HG02642 (cell line): ENCODE measurements at regions not wholly inside any gene's neighbourhood (a gene's known extent, or its start where the extent isn't known, plus 50 kb on each side); places are given as distances from the start of the nearest gene placed in this dataset.
"Not testable (repeated sequence)": the region's sequence is repeated elsewhere in the genome, so short reads cannot be mapped to it uniquely, and the experiment has no call there.

Experiments
- ATAC-seq: cut with Tn5 transposase; IDR thresholded peaks from one replicate; pipeline ENCODE4 v1.9.1; 2021; ENCODE audit warnings: mild to moderate bottlenecking; ENCODE audit not compliant: unreplicated experiment, poor library complexity

DNA sequence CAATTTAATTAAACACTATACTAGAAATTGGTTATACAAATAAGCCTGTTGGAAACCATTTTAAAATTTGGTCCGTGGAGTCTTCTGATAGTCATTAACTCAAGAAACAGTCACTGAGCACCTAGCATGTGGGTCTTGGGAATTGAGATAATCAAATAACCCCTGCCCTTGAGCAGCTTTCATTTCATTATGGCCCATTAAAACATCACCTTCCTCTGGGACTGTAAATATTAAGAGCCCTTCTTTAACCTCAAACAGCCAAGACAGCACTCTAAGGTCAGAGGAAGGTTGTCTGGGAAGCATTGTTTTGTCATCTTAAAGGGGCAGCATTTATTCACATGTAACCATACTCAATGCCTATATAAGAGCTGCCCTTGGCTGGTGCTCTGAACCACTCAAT is 610.3 kb upstream of the USP24 start:
- ATAC-seq, result no peak

DNA sequence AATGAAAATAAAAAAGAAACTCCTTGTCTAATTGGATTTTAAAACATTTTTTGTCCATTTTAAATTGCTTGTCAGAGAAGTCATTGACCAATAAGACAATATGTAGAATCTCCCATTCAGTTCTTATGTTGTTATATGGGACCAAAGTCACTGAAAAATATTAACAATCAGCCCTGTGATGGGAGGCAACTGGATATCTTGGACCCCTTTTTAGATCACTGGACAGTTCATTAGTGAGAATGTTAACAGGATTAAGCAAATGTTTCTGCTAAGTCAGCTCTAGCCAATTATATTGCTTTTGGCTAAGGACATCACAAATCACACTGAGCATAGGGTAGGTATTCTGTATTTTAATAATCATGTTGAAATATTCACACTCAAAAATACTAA is 609.1 kb upstream of the USP24 start:
- no peak for ATAC-seq

DNA sequence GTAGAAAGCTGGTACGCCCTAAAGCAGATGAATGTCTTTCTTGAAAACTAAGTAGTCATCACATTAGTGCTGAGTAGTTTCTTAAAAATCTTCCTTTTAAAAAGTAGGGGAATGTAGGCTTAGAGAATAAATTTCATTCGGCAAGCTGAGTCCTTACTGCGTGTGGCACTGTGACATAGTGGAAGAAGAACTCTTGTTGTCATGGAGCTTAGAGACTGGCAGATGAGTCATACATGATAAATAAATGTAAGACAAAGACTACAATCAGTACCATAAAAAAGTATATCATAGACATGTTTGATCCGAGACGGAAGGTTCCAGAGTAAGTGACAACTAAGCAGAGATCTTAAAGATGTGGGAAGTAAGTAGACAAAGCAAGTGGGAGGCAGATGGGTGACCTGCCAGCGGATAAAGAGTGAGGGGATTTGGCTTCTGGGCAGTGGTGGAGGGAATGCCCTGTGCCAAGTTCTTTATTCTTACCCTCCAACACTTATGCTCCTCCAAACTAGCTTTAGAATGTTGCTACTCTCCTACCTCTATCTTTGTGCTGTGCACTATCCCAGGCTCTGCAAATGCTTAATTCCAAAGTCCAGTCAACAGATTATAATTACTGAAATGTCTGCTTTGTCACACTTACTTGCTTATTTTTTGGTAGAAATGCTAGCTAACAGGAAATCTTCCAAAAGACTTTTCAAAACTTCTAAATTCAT is 608.5 kb upstream of the USP24 start:
- no peak for ATAC-seq

DNA sequence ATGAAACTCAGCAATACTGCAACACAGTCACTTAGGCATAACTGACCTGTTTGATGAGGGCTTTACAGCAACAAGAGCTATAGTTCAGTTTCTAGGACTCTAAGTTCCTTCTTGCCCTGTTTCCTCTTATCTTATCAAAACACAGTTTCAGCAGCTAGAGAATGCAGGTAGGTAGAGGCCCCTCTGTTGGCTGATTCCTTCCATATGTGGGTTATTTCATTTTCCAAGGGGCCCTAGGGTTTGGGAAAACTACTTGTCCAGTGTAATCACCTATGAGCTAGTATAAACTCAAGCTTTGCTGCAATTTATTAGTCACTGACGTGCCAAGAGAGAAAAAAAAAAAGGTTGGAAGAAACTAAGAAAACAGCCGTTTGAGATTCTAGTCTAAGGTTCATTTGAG is 607.7 kb upstream of the USP24 start:
- ATAC-seq, result no peak

DNA sequence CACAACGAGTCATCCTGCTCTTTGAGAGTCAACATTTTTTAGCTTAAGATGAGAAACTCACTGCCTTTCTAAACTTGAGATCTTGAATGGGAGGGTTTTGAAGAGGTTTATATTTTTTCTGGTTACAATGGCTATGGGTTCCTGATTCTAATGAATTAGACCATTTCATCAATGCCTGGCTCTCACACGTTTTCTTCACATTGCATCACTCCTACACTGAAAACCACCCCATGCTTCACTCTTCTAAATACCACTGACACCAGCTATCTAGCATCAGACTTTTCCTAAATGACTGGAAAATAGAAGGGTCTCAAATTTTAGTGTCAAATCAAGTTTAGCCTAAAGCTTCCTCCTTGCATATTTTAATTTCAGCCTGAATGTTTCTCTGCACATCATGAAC is 606.1 kb upstream of the USP24 start:
- ATAC-seq, result no peak

DNA sequence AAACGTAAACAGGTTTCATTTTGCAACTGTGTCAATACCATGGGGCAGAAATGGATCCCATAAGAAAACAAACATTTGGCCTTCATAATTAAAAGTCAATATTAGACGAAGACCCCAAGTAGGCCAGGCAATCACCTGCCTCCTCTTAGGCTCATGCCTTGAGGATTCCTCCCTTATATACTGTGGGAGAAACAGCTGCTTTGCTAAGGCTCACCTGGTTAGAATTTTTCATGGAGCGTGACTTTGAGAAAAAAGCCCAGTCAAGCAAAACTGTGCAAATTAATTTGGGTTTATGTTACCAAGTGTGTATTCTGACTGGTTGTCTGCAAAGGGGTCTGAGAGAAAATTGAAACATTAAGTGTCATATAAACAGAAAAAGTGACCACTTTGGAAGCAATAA is 605.3 kb upstream of the USP24 start:
- no peak for ATAC-seq

GRCh38 chr1:55819011-55819410 is 603.8 kb upstream of the USP24 start:
- no peak for ATAC-seq

- no peak for ATAC-seq
Observed at GRCh38 chr1:55816456-55817426, 601.6 kb upstream of the USP24 start.

GRCh38 chr1:55815745-55816455 is 600.7 kb upstream of the USP24 start:
- no peak for ATAC-seq

DNA sequence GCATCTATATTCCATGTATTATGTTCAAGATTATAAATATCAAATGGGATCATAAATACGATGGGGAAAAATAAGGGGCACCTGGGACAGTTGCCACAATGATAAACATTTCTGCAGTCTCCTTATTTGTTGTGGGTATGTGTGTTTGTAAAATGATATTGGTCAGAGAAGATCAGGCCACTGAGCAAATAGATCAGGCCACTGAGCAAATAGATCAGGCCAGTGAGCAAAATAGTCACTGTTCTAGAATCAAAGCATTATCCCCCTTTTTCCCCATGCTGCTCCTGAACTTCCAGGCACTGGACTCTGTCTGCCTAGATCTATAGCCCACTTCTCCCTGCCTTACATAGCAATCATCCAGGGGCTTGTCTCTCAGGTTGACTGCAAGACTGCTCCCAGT is 599.8 kb upstream of the USP24 start:
- no peak for ATAC-seq

DNA sequence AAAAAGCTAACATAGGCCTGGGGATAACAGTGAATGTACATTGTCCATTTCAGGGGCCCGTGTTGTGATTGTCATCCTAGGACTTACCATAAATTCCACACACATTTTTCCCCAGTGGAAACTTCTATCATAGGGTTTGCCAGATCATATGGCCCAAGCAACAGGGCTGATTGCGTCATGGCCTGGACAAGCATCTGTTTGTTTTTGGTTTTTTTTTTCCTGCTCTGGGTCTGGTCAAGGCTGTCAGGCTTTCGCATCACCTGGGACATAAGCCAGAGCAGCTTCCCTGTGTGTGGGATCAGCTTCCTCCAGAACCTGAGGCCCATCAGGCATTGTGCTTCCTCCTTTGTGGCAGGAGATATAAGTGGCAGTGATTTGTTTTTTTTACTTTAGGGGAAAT is 598.5 kb upstream of the USP24 start:
- no peak for ATAC-seq

DNA sequence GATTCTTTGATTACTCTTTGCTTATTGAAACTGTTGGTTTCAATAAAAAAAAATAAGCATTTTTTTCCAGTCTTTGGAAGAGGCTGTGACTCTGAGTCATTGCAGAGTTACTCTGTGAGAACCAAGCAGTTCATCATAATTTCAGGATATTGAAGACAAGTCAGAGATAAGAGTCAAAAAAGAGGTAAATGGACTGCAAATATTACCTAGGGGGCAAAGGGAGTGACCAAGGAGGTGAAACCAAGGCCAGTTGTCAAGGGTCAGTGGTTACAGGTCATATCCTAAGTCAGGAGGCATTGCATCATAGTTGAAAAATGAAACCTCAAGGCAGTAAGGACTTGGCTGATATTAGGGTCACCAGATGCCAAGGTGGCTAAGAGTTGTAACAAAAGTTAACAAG is 597.1 kb upstream of the USP24 start:
- ATAC-seq, result no peak

DNA sequence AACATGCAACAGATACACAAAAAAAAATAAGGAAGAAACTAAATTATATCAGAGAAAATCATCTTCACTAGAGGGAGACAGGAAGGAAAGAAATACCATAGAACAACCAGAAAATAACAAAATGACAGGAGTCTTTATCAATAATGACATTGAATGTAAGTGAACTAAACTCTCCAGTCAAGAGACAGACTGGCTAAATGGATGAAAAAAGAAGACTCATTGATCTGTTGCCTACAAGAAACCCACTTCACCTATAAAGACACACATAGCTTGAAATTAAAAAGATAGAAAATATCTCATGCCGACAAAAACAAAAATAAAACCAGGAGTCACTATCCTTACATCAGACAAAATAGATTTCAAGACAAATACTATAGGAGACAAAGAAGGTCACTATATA is 593.1 kb upstream of the USP24 start:
- ATAC-seq, result no peak

DNA sequence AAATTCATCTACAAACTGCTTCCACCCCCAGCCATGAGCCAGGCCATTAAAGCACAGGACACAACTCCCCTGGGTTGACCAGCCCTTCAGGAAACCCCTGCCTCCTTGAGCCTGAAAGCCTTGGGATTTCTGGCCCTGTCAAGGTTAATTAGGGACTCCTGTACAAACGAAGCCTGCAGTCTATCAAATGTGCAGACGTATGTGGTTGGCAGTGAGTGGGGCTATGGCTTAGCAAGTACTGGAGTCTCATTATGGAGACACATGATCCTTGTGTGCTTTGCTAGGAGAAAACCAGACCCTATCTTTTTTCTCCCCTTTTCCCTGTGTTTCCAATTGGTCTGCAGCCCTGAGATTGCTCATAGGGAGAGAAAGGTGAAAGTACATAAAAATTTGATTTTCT is 588.3 kb upstream of the USP24 start:
- no peak for ATAC-seq

DNA sequence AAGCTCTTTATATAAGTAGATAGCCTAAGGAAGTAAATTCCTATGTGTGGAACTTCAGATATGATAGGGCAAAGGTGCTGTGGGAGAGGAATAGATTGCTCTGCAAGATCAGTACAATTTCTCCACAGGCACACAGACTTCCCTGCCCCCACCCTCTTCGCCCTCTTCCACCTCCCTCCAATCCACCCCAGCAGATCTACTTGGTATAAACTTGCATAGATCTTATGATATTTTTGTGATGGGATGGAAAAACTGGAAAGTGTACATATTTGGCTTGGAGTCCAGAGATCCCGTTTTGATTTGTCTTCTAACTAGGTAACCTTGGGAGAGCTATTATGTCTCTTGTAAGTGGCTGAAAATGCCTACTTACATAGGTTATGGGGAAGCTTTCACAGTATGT is 586.3 kb upstream of the USP24 start:
- ATAC-seq, result no peak

- ATAC-seq, result no peak
Observed at GRCh38 chr1:55800503-55800902, 585.3 kb upstream of the USP24 start.

- ATAC-seq, result no peak
Observed at GRCh38 chr1:55793856-55794255, 578.7 kb upstream of the USP24 start.

GRCh38 chr1:55792870-55793269 is 577.7 kb upstream of the USP24 start:
- ATAC-seq, result no peak

- no peak for ATAC-seq
Observed at GRCh38 chr1:55789466-55789865, 574.3 kb upstream of the USP24 start.

- no peak for ATAC-seq
Observed at GRCh38 chr1:55786396-55786795, 571.2 kb upstream of the USP24 start.

DNA sequence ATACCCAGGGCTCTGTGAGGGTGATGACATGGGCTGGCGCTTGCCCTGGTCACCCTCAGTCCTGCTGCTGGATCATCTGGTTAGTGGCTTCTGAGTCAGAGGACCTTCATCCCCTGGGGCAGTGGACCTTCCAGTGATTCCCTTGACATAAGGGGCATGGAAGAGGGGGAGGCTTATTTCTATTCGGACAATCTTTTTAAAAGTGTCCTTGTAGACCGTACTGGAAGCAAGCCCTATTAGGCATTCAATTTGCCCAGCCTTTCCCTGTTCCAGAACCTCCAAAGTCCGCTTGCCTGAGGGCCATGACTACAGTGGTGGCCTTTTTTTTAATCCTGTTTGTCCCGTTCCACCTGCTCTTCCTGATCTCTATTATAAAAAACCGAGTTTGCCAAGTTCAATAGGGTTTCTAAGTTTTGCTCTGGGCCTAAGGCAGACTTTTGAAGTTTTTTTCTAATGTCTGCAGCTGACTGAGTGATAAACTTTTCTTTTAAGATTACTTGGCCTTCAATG is 569.8 kb upstream of the USP24 start:
- ATAC-seq, result not testable (repeated sequence)
